Effector memory CD8-positive, alpha-beta T cell (primary cell): ENCODE measurements at regions not wholly inside any gene's neighbourhood (a gene's known extent, or its start where the extent isn't known, plus 50 kb on each side); places are given as distances from the start of the nearest gene placed in this dataset.

Experiments
- ATAC-seq: fragments of 150-1000 bp; cut with Tn5 transposase; replicated peaks from 2 replicates; pipeline ENCODE4 v1.10.0; 2021; ENCODE audit warnings: mild to moderate bottlenecking, moderate library complexity
- DNase-seq, 3 experiments: peaks; one replicate each; pipeline ENCODE4 v3.0.0; 2021
- H3K27ac Mint-ChIP-seq, 2 donors: one replicate each; pipeline ENCODE4 v1.8.0; 2022; ENCODE audit warnings: mild to moderate bottlenecking in 2 of 2, mixed read lengths in 2 of 2, moderate library complexity in 2 of 2
- H3K27me3 Mint-ChIP-seq, 2 donors: one replicate each; pipeline ENCODE4 v1.8.0; 2022; ENCODE audit warnings: mixed read lengths in 2 of 2
- H3K36me3 Mint-ChIP-seq: one replicate; pipeline ENCODE4 v1.8.0; 2022; ENCODE audit warnings: mild to moderate bottlenecking, moderate library complexity, mixed read lengths; ENCODE audit not compliant: insufficient read depth
- H3K4me1 Mint-ChIP-seq, 2 donors: one replicate each; pipeline ENCODE4 v1.8.0; 2022; ENCODE audit warnings: low read depth in 2 of 2, mixed read lengths in 2 of 2
- H3K4me3 Mint-ChIP-seq, 2 donors: one replicate each; pipeline ENCODE4 v1.8.0; 2022; ENCODE audit warnings: mild to moderate bottlenecking in 2 of 2, mixed read lengths in 2 of 2, moderate library complexity in 2 of 2
- H3K9me3 Mint-ChIP-seq, 2 donors: one replicate each; pipeline ENCODE4 v1.8.0; 2022; ENCODE audit warnings: mixed read lengths in 2 of 2

DNA sequence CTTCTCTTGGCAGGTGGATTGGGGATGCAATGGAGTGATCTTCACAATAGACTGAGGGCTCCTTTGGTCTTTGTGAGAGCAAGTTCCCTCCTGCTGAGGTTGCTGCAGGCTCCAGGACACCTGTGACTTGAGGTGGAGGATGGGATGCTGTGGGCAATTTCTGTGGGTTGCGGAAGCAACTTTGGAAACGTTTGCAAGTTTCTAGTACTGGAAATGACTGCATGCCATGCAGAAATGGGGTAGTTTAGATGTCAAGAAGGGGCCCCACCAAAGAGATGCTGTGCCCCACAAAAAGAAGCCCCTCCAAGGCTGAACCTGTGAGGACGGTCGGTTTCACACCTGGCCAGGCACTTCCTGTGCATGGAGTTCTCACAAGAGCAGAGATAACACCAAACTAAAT, 80.4 kb upstream of the XCR1 start:
- H3K4me3 Mint-ChIP-seq: peak overlapping the region; percentile 66 to 67
- DNase-seq (peak; percentile 41 to 55 (median 52)), ATAC-seq (peak; percentile 62)
- peaks cover 68 to 76% of the 10 kb centered on the region in 2 donors for H3K4me1 Mint-ChIP-seq
- H3K36me3 Mint-ChIP-seq: peaks cover 3% of the 10 kb centered on the region
- H3K27me3 Mint-ChIP-seq: no peaks in the 10 kb centered on the region
- peak overlapping the region; percentile 93 for H3K27ac Mint-ChIP-seq
- peaks cover 0 to 6% of the 10 kb centered on the region in 2 donors for H3K9me3 Mint-ChIP-seq

DNA sequence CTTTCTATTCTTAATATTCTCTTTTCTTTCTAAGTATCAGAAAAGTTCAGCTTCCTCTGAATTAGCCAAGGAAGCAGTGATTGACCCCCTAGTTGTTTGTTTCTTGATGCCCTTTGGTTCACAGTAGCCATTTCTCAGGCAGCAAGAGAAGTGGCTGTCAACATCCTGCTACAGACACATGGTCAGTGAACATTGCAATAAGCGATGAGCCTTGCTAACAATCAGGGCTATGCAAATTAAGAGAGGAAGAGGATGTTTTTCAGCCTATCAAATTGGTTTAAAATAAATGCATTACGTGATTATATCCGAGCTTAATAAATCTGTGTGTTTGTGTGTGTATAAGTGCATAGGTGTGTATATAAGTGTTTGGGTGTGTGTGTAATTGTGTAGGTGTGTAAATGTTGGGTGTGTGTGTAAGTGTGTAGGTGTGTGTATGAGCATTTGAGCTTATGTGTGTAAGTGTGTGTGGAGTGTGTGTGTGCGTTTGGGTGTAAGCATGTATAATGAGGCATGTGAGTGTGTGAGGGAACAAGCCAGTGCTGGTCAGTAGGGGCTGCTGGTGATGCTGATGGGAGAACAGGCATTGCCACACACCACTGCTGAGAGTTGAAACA, 78.1 kb upstream of the XCR1 start:
- Mint-ChIP-seq H3K4me3 (peak overlapping the region; percentile 0 to 23), H3K36me3 (peaks cover 3% of the 10 kb centered on the region), H3K27me3 (no peaks in the 10 kb centered on the region), H3K9me3 (peaks cover 2 to 6% of the 10 kb centered on the region in 2 donors), H3K4me1 (peaks cover 60 to 68% of the 10 kb centered on the region in 2 donors), H3K27ac (peak overlapping the region; percentile 29 to 77)
- DNase-seq (no peak), ATAC-seq (no peak)

DNA sequence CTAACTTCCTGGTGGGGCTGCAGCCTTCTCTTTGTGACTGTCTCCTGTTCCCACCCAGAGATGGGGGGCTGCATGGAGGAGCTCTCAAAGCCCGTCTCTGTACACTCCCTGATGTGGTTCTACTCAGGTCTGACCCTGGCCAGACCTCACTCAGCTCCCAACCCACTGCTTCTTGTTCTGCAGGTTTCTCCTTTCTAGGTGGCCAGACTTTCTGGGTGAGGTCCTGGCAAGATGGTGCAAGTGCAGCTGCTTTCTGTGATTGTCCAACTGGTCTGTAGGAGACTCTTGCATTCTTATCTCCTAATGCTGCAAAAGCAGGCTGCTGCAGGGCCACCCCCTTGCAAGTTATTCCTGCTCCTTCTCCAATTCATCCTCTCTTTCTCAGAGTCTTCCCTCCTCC, 77.4 kb upstream of the XCR1 start:
- Mint-ChIP-seq H3K4me1 (peaks cover 64 to 68% of the 10 kb centered on the region in 2 donors), H3K27me3 (no peaks in the 10 kb centered on the region), H3K9me3 (peaks cover 2 to 6% of the 10 kb centered on the region in 2 donors), H3K36me3 (peaks cover 3% of the 10 kb centered on the region), H3K4me3 (peak overlapping the region; percentile 0 to 43), H3K27ac (peak overlapping the region; percentile 29 to 77)
- no peak for DNase-seq
- no peak for ATAC-seq

DNA sequence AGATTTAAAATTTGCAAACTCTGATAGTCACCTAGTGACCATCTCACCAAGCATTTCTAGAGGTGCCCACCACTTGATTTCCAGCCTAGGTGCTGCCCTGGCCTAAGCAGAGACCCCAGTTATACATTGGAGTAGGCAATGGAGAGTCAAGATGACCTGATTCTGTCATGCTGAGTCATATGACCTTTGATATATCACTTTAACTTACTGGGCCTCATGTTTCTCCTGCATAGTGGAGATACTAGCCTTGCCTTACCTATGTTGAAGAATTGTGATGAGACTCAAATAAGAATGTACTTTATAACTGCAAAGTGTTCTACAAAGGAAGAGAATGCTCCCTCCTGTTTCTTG, 75.5 kb upstream of the XCR1 start:
- H3K4me3 Mint-ChIP-seq: no peak overlapping the region
- no peak for ATAC-seq
- H3K27ac Mint-ChIP-seq: peak overlapping the region; percentile 46 to 89
- peaks cover 60 to 69% of the 10 kb centered on the region in 2 donors for H3K4me1 Mint-ChIP-seq
- no peaks in the 10 kb centered on the region for H3K36me3 Mint-ChIP-seq
- no peaks in the 10 kb centered on the region for H3K27me3 Mint-ChIP-seq
- no peak for DNase-seq
- peaks cover 0 to 2% of the 10 kb centered on the region in 2 donors for H3K9me3 Mint-ChIP-seq

GRCh38 chr3:46102059-46102779, 74.9 kb upstream of the XCR1 start:
- Mint-ChIP-seq H3K4me1 (peaks cover 60 to 69% of the 10 kb centered on the region in 2 donors), H3K27me3 (no peaks in the 10 kb centered on the region), H3K4me3 (peak overlapping the region; percentile 7 to 54), H3K9me3 (peaks cover 0 to 2% of the 10 kb centered on the region in 2 donors), H3K36me3 (no peaks in the 10 kb centered on the region), H3K27ac (peak overlapping the region; percentile 46 to 89)
- ATAC-seq: peak; percentile 44
- peak in 2 of 3 experiments; percentile 23 to 42 for DNase-seq

DNA sequence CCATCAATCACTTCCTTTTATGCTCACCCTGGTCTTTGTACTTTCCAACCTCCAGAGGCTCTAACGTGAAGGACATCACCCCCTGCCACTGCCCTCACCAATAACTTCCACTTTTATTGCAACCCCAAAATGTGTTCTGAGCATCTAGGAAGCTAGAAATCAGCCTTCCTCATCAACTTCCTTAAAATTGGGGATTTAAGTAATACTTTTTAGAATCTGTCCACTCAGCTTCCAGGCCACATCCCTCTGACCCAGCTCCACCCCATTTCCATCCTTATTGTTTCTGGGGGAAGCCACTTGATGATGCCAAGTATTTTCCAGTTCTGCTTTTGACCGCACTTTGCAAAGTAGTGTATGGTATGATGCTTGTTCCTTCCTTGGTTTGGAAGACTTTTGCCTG, 73.5 kb upstream of the XCR1 start:
- no peaks in the 10 kb centered on the region for H3K27me3 Mint-ChIP-seq
- H3K36me3 Mint-ChIP-seq: peaks cover under 1% of the 10 kb centered on the region
- H3K4me3 Mint-ChIP-seq: no peak overlapping the region
- DNase-seq (no peak), ATAC-seq (no peak)
- peaks cover 0 to 2% of the 10 kb centered on the region in 2 donors for H3K9me3 Mint-ChIP-seq
- peaks cover 61 to 62% of the 10 kb centered on the region in 2 donors for H3K4me1 Mint-ChIP-seq
- peak overlapping the region in 1 of 2 donors; percentile 77 for H3K27ac Mint-ChIP-seq

- Mint-ChIP-seq H3K4me1 (peaks cover 51 to 53% of the 10 kb centered on the region in 2 donors), H3K36me3 (peaks cover 6% of the 10 kb centered on the region), H3K9me3 (peaks cover 0 to 2% of the 10 kb centered on the region in 2 donors), H3K4me3 (peak overlapping the region; percentile 69 to 70), H3K27ac (peak overlapping the region; percentile 94 to 99), H3K27me3 (no peaks in the 10 kb centered on the region)
- ATAC-seq: peak; percentile 81
- DNase-seq: no peak
Measured at GRCh38 chr3:46098319-46098761, 71.1 kb upstream of the XCR1 start.

DNA sequence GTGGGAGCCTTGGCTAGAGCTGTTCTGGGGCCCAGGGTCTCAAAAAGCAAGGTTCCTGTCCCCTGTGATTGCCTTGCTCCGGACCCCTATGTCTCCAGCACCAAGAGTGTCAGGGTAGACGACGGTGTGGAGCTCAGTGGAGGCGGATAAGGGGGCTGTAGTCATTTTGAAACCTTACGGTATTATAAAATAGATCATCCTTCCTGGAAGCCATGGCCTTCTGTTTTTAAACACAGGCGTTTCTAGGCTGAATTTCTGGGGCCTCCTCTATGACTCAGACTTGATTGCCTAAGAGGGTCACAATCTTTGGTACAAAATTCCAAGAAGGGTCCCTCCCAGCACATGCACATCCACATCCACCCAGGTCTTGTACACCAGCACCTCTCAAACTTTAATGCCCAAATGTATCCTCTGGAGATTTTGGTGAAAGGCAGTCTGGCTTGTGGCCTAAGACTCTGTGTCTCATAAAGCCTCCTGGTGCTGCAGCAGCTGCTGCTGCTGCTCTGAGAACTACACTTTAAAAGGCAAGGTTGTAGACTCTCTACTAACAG, 70.5 kb upstream of the XCR1 start:
- peak overlapping the region; percentile 69 to 70 for H3K4me3 Mint-ChIP-seq
- H3K4me1 Mint-ChIP-seq: peaks cover 57 to 58% of the 10 kb centered on the region in 2 donors
- DNase-seq (no peak), ATAC-seq (peak; percentile 40)
- H3K27ac Mint-ChIP-seq: peak overlapping the region; percentile 94 to 99
- H3K27me3 Mint-ChIP-seq: no peaks in the 10 kb centered on the region
- H3K36me3 Mint-ChIP-seq: peaks cover 6% of the 10 kb centered on the region
- peaks cover 0 to 2% of the 10 kb centered on the region in 2 donors for H3K9me3 Mint-ChIP-seq

DNA sequence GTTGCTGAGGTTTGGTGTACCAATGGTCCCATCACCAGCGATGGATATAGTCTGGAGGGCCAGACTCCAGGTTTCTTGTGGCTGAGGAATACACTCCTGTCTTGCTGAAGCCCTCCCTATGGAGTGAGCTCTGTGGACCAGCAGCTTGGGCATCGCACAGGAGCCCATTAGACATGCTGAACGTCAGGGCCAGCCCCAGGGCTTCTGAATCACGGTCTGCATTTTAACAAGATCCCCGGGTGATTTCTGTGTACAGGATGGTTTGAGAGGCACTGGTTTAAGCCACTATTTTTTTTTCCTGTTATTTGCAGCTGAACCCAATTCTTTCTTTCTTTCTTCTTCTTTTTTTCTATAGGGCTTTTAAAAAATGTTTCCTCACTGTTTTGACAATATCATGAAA, 69.5 kb upstream of the XCR1 start:
- H3K27me3 Mint-ChIP-seq: no peaks in the 10 kb centered on the region
- peaks cover 57 to 62% of the 10 kb centered on the region in 2 donors for H3K4me1 Mint-ChIP-seq
- peak overlapping the region; percentile 94 to 99 for H3K27ac Mint-ChIP-seq
- H3K4me3 Mint-ChIP-seq: no peak overlapping the region
- peaks cover 6% of the 10 kb centered on the region for H3K36me3 Mint-ChIP-seq
- ATAC-seq: no peak
- DNase-seq: no peak
- no peaks in the 10 kb centered on the region for H3K9me3 Mint-ChIP-seq

DNA sequence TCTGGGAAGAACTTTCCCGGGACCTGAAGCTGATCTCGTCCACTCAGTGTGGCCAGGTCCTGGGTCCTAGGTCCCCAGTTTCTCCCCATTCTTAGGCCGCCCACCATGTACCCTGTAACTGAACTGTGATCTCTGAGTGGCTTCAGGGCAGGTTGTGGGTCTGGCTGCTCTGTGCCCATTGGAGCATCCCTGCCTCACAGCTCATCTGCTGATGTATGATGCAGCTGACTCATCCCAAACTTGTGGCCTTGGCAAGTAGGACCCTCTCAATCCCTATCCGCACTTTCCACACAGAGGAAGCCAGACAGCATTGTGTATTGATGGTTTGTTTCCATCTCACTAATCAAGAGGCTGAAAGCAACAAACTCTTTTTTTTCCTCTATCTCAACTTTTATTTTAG, 69.1 kb upstream of the XCR1 start:
- peaks cover 6% of the 10 kb centered on the region for H3K36me3 Mint-ChIP-seq
- DNase-seq: no peak
- no peak for ATAC-seq

DNA sequence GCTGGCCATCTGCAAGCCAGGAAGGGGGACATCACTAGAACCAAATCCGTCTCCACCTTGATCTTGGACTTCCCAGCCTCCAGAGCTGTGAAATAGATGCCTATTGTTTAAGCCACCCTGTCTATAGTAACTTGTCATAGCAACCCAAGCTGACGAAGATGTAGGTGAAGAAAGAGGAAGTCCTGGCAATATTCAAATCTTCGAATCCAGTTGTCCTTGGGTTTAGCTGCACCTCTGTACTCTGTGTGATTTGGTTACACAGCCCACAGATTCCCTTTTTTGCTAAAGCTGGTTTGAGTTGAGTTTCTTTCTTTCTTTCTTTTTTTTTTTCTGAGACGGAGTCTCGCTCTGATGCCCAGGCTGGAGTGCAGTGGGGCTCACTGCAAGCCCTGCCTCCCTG, 68.0 kb upstream of the XCR1 start:
- no peaks in the 10 kb centered on the region for H3K9me3 Mint-ChIP-seq
- H3K36me3 Mint-ChIP-seq: peaks cover 6% of the 10 kb centered on the region
- peaks cover 61 to 63% of the 10 kb centered on the region in 2 donors for H3K4me1 Mint-ChIP-seq
- ATAC-seq (peak; percentile 16), DNase-seq (no peak)
- H3K4me3 Mint-ChIP-seq: no peak overlapping the region
- no peaks in the 10 kb centered on the region for H3K27me3 Mint-ChIP-seq
- H3K27ac Mint-ChIP-seq: peak overlapping the region in 1 of 2 donors; percentile 94

More for the DNA sequence above, 69.1 kb upstream of the XCR1 start:
- no peaks in the 10 kb centered on the region for H3K27me3 Mint-ChIP-seq
- H3K4me3 Mint-ChIP-seq: no peak overlapping the region
- H3K27ac Mint-ChIP-seq: peak overlapping the region; percentile 94 to 99
- H3K4me1 Mint-ChIP-seq: peaks cover 58 to 61% of the 10 kb centered on the region in 2 donors
- H3K9me3 Mint-ChIP-seq: no peaks in the 10 kb centered on the region

DNA sequence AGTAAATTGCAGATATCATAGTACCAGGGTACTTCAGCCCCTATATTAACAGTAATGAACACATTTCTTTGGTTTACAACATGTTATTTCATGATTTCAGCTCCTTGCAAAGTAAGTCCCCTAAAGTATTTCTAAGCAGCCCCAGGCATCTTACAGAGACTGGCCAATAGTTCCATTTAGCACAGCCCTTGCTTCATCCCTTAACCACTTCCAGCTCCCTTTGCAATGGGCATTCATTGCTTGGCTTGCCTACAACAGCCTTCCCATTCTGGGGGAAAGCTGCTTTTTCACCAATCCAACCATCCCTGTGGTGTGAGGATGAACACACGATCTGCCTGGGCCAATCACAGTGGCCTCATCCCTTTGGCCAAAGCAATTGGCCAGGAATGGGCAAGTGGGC, 67.2 kb upstream of the XCR1 start:
- DNase-seq: no peak
- ATAC-seq: no peak
- Mint-ChIP-seq H3K27ac (peak overlapping the region in 1 of 2 donors; percentile 94), H3K36me3 (peaks cover 6% of the 10 kb centered on the region), H3K9me3 (no peaks in the 10 kb centered on the region), H3K27me3 (no peaks in the 10 kb centered on the region), H3K4me3 (no peak overlapping the region), H3K4me1 (peaks cover 64% of the 10 kb centered on the region in 2 donors)

- peaks cover 6% of the 10 kb centered on the region for H3K36me3 Mint-ChIP-seq
- ATAC-seq (no peak), DNase-seq (no peak)
- no peak overlapping the region for H3K27ac Mint-ChIP-seq
- H3K27me3 Mint-ChIP-seq: no peaks in the 10 kb centered on the region
- peaks cover 59 to 63% of the 10 kb centered on the region in 2 donors for H3K4me1 Mint-ChIP-seq
- no peak overlapping the region for H3K4me3 Mint-ChIP-seq
- no peaks in the 10 kb centered on the region for H3K9me3 Mint-ChIP-seq
Measured at GRCh38 chr3:46093966-46094365, 66.7 kb upstream of the XCR1 start.
